ENCODE measurements at regions not wholly inside any gene's neighbourhood (a gene's known extent, or its start where the extent isn't known, plus 50 kb on each side); places are given as distances from the start of the nearest gene placed in this dataset.

DNA sequence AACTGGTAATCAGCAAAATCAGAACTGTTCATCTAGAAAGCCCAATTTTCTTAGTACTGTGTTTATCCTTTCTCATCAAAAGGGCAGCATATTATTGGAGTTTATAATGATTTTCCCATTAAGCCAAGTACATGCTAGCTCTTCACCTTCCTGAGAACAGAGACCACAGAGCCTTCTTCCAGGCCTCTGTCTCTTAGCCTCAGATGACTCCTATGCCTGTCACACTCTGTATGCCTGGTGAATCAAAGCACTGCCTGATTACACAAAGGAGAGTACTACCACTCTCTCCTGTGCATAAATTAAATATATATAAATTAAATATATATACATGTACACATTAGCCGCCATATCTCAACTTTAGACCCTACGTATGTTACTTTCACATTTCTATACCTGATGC, 636.1 kb downstream of the NTRK3 start:
- Histone ChIP-seq H3K36me3 (ENCODE audit: control insufficient read depth, insufficient read depth, low read length) (no peaks in the 10 kb centered on the region), H3K9me3 (ENCODE audit: control insufficient read depth, insufficient read depth, low read depth, low read length) (0 out of 2 replicates have a peak, but pooled peaks cover 4% of the 10 kb centered on the region), H3K27ac (ENCODE audit: low read length) (no peak overlapping the region), H3K27me3 (ENCODE audit: control insufficient read depth, insufficient read depth, low read length) (no peaks in the 10 kb centered on the region), H3K4me3 (ENCODE audit: low read depth in 2 of 2, low read length in 2 of 2) (no peak overlapping the region), H3K4me1 (ENCODE audit: control insufficient read depth, insufficient read depth, low read length) (no peaks in the 10 kb centered on the region)
- intact Hi-C loops (cut with micrococcal nuclease; ENCODE audit: unreplicated experiment) = no loop called here
- POLR2A ChIA-PET = no interaction called here
- no TSS peak for BruUV-seq (replicated peaks)
- in situ Hi-C loops (cut with HindIII; ENCODE audit: low pct_unique_long_range_greater_than_20kb, low sequenced_read_pairs) = no loop called here
- TF ChIP-seq, protein P1, sequence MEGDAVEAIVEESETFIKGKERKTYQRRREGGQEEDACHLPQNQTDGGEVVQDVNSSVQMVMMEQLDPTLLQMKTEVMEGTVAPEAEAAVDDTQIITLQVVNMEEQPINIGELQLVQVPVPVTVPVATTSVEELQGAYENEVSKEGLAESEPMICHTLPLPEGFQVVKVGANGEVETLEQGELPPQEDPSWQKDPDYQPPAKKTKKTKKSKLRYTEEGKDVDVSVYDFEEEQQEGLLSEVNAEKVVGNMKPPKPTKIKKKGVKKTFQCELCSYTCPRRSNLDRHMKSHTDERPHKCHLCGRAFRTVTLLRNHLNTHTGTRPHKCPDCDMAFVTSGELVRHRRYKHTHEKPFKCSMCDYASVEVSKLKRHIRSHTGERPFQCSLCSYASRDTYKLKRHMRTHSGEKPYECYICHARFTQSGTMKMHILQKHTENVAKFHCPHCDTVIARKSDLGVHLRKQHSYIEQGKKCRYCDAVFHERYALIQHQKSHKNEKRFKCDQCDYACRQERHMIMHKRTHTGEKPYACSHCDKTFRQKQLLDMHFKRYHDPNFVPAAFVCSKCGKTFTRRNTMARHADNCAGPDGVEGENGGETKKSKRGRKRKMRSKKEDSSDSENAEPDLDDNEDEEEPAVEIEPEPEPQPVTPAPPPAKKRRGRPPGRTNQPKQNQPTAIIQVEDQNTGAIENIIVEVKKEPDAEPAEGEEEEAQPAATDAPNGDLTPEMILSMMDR (IDR thresholded peaks at IDR 0.05) = no peak
- TF ChIP-seq POLR2AphosphoS5 (IDR thresholded peaks at IDR 0.05; ENCODE audit: low read depth, low read length) = no peak
- TF ChIP-seq, protein P2, sequence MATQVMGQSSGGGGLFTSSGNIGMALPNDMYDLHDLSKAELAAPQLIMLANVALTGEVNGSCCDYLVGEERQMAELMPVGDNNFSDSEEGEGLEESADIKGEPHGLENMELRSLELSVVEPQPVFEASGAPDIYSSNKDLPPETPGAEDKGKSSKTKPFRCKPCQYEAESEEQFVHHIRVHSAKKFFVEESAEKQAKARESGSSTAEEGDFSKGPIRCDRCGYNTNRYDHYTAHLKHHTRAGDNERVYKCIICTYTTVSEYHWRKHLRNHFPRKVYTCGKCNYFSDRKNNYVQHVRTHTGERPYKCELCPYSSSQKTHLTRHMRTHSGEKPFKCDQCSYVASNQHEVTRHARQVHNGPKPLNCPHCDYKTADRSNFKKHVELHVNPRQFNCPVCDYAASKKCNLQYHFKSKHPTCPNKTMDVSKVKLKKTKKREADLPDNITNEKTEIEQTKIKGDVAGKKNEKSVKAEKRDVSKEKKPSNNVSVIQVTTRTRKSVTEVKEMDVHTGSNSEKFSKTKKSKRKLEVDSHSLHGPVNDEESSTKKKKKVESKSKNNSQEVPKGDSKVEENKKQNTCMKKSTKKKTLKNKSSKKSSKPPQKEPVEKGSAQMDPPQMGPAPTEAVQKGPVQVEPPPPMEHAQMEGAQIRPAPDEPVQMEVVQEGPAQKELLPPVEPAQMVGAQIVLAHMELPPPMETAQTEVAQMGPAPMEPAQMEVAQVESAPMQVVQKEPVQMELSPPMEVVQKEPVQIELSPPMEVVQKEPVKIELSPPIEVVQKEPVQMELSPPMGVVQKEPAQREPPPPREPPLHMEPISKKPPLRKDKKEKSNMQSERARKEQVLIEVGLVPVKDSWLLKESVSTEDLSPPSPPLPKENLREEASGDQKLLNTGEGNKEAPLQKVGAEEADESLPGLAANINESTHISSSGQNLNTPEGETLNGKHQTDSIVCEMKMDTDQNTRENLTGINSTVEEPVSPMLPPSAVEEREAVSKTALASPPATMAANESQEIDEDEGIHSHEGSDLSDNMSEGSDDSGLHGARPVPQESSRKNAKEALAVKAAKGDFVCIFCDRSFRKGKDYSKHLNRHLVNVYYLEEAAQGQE (IDR thresholded peaks at IDR 0.05; ENCODE audit: insufficient read depth in 1 of 2, low read depth in 2 of 2, low read length in 1 of 2) = no peak
- no peak for TF ChIP-seq TCF7L2 (IDR thresholded peaks at IDR 0.05; ENCODE audit: low read depth, low read length)
- no peak for TF ChIP-seq SIN3A (IDR thresholded peaks at IDR 0.05; ENCODE audit: borderline replicate concordance, insufficient read depth, low read depth, low read length)
- CTCF ChIA-PET = no interaction called here
- ATAC-seq = no peak
- DNase-seq (ENCODE audit: low read depth, low spot score) = no peak

DNA sequence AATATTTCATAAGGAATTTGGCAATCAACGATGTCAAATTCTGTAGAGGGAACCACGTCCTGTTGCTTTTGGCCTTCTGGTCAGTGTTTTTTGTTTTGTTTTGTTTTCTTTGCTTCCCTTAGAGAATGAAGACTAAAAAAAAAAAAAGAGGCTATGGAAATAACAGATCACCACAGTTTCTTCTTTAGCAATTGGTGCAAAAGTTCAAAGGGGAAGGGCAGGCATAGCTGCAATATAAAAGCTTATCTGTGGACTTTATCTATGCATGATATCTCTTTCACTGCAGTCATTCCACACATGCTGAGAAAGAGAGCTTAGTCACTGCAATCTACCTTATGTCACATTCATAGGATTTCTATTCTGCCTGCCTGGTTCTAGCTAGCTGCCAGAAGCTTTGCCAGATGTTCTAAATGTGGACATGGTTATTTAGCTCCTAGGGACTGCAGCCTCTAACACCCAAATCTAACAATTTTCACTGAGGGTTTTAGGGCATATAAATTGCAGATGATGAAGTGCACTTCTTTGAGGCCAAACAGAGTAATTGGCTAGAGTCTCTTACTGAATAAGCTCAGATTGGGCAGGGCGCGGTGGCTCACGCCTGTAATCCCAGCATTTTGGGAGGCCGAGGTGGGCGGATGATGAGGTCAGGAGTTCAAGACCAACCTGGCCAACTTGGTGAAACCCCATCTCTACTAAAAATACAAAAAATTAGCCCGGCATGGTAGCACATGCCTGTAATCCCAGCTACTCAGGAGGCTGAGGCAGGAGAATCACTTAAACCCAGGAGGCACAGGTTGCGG, 637.2 kb downstream of the NTRK3 start:
- no peaks in the 10 kb centered on the region for H3K4me1 ChIP-seq (ENCODE audit: control insufficient read depth, insufficient read depth, low read length)
- 0 out of 2 replicates have a peak, but pooled peaks cover 4% of the 10 kb centered on the region for H3K9me3 ChIP-seq (ENCODE audit: control insufficient read depth, insufficient read depth, low read depth, low read length)
- no TSS peak for BruUV-seq (replicated peaks)
- no peak overlapping the region for H3K4me3 ChIP-seq (ENCODE audit: low read depth in 2 of 2, low read length in 2 of 2)
- in situ Hi-C loops (cut with HindIII; ENCODE audit: low pct_unique_long_range_greater_than_20kb, low sequenced_read_pairs) = no loop called here
- intact Hi-C loops (cut with micrococcal nuclease; ENCODE audit: unreplicated experiment) = no loop called here
- ATAC-seq (no peak), DNase-seq (ENCODE audit: low read depth, low spot score) (no peak)
- TF ChIP-seq POLR2AphosphoS5 (IDR thresholded peaks at IDR 0.05; ENCODE audit: low read depth, low read length) (no peak), TCF7L2 (IDR thresholded peaks at IDR 0.05; ENCODE audit: low read depth, low read length) (no peak), SIN3A (IDR thresholded peaks at IDR 0.05; ENCODE audit: borderline replicate concordance, insufficient read depth, low read depth, low read length) (no peak)
- TF ChIP-seq, protein P1 (IDR thresholded peaks at IDR 0.05) = no peak
- TF ChIP-seq, protein P2 (IDR thresholded peaks at IDR 0.05; ENCODE audit: insufficient read depth in 1 of 2, low read depth in 2 of 2, low read length in 1 of 2) = no peak
- no peak overlapping the region for H3K27ac ChIP-seq (ENCODE audit: low read length)
- CTCF ChIA-PET = no interaction called here
- POLR2A ChIA-PET = interaction anchor here (0.5 kb wide), 1 partner anchor 84 kb away, joined by 7 read pairs; no protein-coding TSS in a partner anchor
- H3K27me3 ChIP-seq (ENCODE audit: control insufficient read depth, insufficient read depth, low read length) = no peaks in the 10 kb centered on the region
- H3K36me3 ChIP-seq (ENCODE audit: control insufficient read depth, insufficient read depth, low read length) = no peaks in the 10 kb centered on the region
